DMS53 treated with DMSO at 0.1 percent for 48 hours (cell line): ENCODE measurements at regions not wholly inside any gene's neighbourhood (a gene's known extent, or its start where the extent isn't known, plus 50 kb on each side); places are given as distances from the start of the nearest gene placed in this dataset.

Experiments used
- DNase-seq: peaks from one replicate; lab custom pipeline; 2025; ENCODE audit not compliant: unreplicated experiment; lab: John Stamatoyannopoulos, UW

- no peak for DNase-seq
Observed at GRCh38 chr17:53353919-53354351, 468.8 kb upstream of the KIF2B start.

- DNase-seq, result no peak
Observed at GRCh38 chr17:53344778-53345177, 477.9 kb upstream of the KIF2B start.

- DNase-seq, result no peak
Observed at GRCh38 chr17:53336281-53336680, 486.4 kb upstream of the KIF2B start.

GRCh38 chr17:53335443-53335842 lies 487.3 kb upstream of the KIF2B start:
- DNase-seq, result no peak

- no peak for DNase-seq
Observed at GRCh38 chr17:53330756-53331155, 492.0 kb upstream of the KIF2B start.

GRCh38 chr17:53321651-53322050 lies 501.1 kb upstream of the KIF2B start:
- no peak for DNase-seq

- no peak for DNase-seq
Observed at GRCh38 chr17:53319947-53320346, 502.8 kb upstream of the KIF2B start.

- no peak for DNase-seq
Observed at GRCh38 chr17:53316988-53317387, 505.7 kb upstream of the KIF2B start.

- DNase-seq, result no peak
Observed at GRCh38 chr17:53316073-53316472, 506.7 kb upstream of the KIF2B start.

GRCh38 chr17:53314521-53314920 lies 508.2 kb upstream of the KIF2B start:
- DNase-seq, result no peak

- DNase-seq, result no peak
Observed at GRCh38 chr17:53313746-53314145, 509.0 kb upstream of the KIF2B start.

GRCh38 chr17:53278466-53278865 lies 544.3 kb upstream of the KIF2B start:
- DNase-seq, result no peak

- no peak for DNase-seq
Observed at GRCh38 chr17:53273126-53273525, 549.6 kb upstream of the KIF2B start.

GRCh38 chr17:53270936-53271335 lies 551.8 kb upstream of the KIF2B start:
- no peak for DNase-seq

GRCh38 chr17:53264730-53265129 lies 558.0 kb upstream of the KIF2B start:
- DNase-seq, result no peak

- DNase-seq, result no peak
Observed at GRCh38 chr17:53253956-53254597, 568.6 kb upstream of the KIF2B start.

- DNase-seq, result no peak
Observed at GRCh38 chr17:53249036-53249435, 573.7 kb upstream of the KIF2B start.

GRCh38 chr17:53234138-53234537 lies 588.6 kb upstream of the KIF2B start:
- DNase-seq, result no peak

- DNase-seq, result peak; percentile 78
Observed at GRCh38 chr17:53227514-53227913, 595.2 kb upstream of the KIF2B start.

GRCh38 chr17:53227111-53227510 lies 595.6 kb upstream of the KIF2B start:
- no peak for DNase-seq

- DNase-seq, result no peak
Observed at GRCh38 chr17:53219821-53220220, 602.9 kb upstream of the KIF2B start.

GRCh38 chr17:53218723-53219122 lies 604.0 kb upstream of the KIF2B start:
- no peak for DNase-seq

GRCh38 chr17:53217311-53217710 lies 605.4 kb upstream of the KIF2B start:
- DNase-seq, result no peak
